ENCODE measurements at regions not wholly inside any gene's neighbourhood (a gene's known extent, or its start where the extent isn't known, plus 50 kb on each side); places are given as distances from the start of the nearest gene placed in this dataset.

- DNase-seq (ENCODE audit: low read depth) = no peak
- TF ChIP-seq, protein P1, sequence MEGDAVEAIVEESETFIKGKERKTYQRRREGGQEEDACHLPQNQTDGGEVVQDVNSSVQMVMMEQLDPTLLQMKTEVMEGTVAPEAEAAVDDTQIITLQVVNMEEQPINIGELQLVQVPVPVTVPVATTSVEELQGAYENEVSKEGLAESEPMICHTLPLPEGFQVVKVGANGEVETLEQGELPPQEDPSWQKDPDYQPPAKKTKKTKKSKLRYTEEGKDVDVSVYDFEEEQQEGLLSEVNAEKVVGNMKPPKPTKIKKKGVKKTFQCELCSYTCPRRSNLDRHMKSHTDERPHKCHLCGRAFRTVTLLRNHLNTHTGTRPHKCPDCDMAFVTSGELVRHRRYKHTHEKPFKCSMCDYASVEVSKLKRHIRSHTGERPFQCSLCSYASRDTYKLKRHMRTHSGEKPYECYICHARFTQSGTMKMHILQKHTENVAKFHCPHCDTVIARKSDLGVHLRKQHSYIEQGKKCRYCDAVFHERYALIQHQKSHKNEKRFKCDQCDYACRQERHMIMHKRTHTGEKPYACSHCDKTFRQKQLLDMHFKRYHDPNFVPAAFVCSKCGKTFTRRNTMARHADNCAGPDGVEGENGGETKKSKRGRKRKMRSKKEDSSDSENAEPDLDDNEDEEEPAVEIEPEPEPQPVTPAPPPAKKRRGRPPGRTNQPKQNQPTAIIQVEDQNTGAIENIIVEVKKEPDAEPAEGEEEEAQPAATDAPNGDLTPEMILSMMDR (IDR thresholded peaks at IDR 0.05; ENCODE audit: low read depth, low read length) = no peak
- TF ChIP-seq MYC (IDR thresholded peaks at IDR 0.05; ENCODE audit: low read depth, low read length) = no peak
- TF ChIP-seq MAX (IDR thresholded peaks at IDR 0.05; ENCODE audit: low read depth, low read length) = no peak
- TF ChIP-seq POLR2A (IDR thresholded peaks at IDR 0.05; ENCODE audit: extremely low read depth, insufficient read length) = no peak
These were observed 263.6 kb upstream of the AZI2 start for GRCh38 chr3:28612232-28612631.

GRCh38 chr3:28613511-28614106 lies 265.0 kb upstream of the AZI2 start:
- DNase-seq (ENCODE audit: low read depth) = no peak
- TF ChIP-seq MAX (IDR thresholded peaks at IDR 0.05; ENCODE audit: low read depth, low read length) (no peak), MYC (IDR thresholded peaks at IDR 0.05; ENCODE audit: low read depth, low read length) (no peak), POLR2A (IDR thresholded peaks at IDR 0.05; ENCODE audit: extremely low read depth, insufficient read length) (no peak)
- TF ChIP-seq, protein P1 (IDR thresholded peaks at IDR 0.05; ENCODE audit: low read depth, low read length) = no peak
- no peak overlapping the region for H3K4me3 ChIP-seq (ENCODE audit: low read depth, low read length)

More at GRCh38 chr3:28612232-28612631, 263.6 kb upstream of the AZI2 start:
- H3K4me3 ChIP-seq (ENCODE audit: low read depth, low read length) = no peak overlapping the region

DNA sequence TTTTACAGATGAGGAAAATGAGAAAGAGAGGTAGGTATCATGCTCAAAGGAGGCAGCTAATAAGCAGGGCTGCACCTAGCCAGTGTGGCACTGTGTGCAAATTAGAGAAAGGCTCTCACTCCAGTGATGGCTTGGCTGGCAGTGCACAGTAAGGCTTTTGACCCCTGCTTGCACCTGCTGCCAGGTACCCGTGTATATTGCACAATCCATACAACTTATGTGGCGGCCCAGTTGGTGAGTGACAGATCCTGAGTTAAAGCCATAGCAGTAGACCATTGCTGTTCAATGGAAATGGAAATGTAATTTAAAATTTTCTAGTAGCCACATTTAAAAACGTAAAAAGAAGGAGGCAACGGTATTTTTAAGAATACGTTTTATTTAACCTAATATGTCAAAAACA lies 266.4 kb upstream of the AZI2 start:
- no peak overlapping the region for H3K4me3 ChIP-seq (ENCODE audit: low read depth, low read length)
- DNase-seq (ENCODE audit: low read depth) = no peak
- TF ChIP-seq, protein P1 (IDR thresholded peaks at IDR 0.05; ENCODE audit: low read depth, low read length) = no peak
- no peak for TF ChIP-seq MAX (IDR thresholded peaks at IDR 0.05; ENCODE audit: low read depth, low read length)
- TF ChIP-seq MYC (IDR thresholded peaks at IDR 0.05; ENCODE audit: low read depth, low read length) = no peak
- no peak for TF ChIP-seq POLR2A (IDR thresholded peaks at IDR 0.05; ENCODE audit: extremely low read depth, insufficient read length)

DNA sequence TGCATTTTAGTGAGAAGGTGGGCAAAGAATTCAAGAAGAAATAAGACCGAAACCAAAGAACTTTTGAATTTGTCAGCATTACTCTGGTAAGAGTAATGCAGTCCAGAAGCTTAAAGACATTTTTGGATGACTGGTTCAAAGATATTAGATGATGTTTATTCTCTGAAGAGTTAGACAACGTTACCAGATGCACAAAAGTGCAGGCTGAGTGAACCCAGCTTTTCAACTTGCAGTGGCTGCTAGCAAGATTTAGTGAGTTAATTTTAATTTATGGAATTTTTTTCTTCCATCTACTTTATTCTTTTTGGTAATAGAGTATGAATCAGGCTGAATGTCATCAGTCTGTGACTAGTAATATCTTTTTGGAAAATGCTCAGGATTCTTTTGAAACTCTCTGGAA lies 267.3 kb upstream of the AZI2 start:
- H3K4me3 ChIP-seq (ENCODE audit: low read depth, low read length) = no peak overlapping the region
- no peak for TF ChIP-seq MYC (IDR thresholded peaks at IDR 0.05; ENCODE audit: low read depth, low read length)
- TF ChIP-seq MAX (IDR thresholded peaks at IDR 0.05; ENCODE audit: low read depth, low read length) = no peak
- TF ChIP-seq POLR2A (IDR thresholded peaks at IDR 0.05; ENCODE audit: extremely low read depth, insufficient read length) = no peak
- TF ChIP-seq, protein P1 (IDR thresholded peaks at IDR 0.05; ENCODE audit: low read depth, low read length) = no peak
- DNase-seq (ENCODE audit: low read depth) = no peak

- TF ChIP-seq, protein P1 (IDR thresholded peaks at IDR 0.05; ENCODE audit: low read depth, low read length) = no peak
- TF ChIP-seq MAX (IDR thresholded peaks at IDR 0.05; ENCODE audit: low read depth, low read length) = no peak
- TF ChIP-seq MYC (IDR thresholded peaks at IDR 0.05; ENCODE audit: low read depth, low read length) = no peak
- no peak for TF ChIP-seq POLR2A (IDR thresholded peaks at IDR 0.05; ENCODE audit: extremely low read depth, insufficient read length)
- H3K4me3 ChIP-seq (ENCODE audit: low read depth, low read length) = no peak overlapping the region
- no peak for DNase-seq (ENCODE audit: low read depth)
These were observed 269.2 kb upstream of the AZI2 start for GRCh38 chr3:28617821-28618220.
